Esophagus (tissue), 2 donors: ENCODE measurements at regions not wholly inside any gene's neighbourhood (a gene's known extent, or its start where the extent isn't known, plus 50 kb on each side); places are given as distances from the start of the nearest gene placed in this dataset.

Experiments
- H3K27ac ChIP-seq, 2 donors: one replicate each; pipeline ENCODE4 v1.5.1; 2013; ENCODE audit warnings: low read depth in 2 of 2, mild to moderate bottlenecking in 2 of 2, inconsistent platforms in 1 of 2, low read length in 1 of 2, moderate library complexity in 1 of 2
- H3K27me3 ChIP-seq, 2 donors: one replicate each; pipeline ENCODE4 v1.6.1; 2013; ENCODE audit warnings: low read length in 2 of 2, control low read depth in 1 of 2, mild to moderate bottlenecking in 1 of 2; ENCODE audit not compliant: insufficient read depth in 2 of 2, control insufficient read depth in 1 of 2
- H3K36me3 ChIP-seq, 2 donors: one replicate each; pipeline ENCODE4 v1.6.1; 2013; ENCODE audit warnings: low read length in 1 of 2; ENCODE audit not compliant: control insufficient read depth in 2 of 2, insufficient read depth in 2 of 2
- H3K4me1 ChIP-seq, 2 donors: one replicate each; pipeline ENCODE4 v1.6.1; 2013; ENCODE audit warnings: low read length in 1 of 2; ENCODE audit not compliant: control insufficient read depth in 2 of 2, insufficient read depth in 2 of 2
- H3K4me3 ChIP-seq, 2 donors: one replicate each; pipeline ENCODE4 v1.5.1; 2013; ENCODE audit warnings: low read length in 2 of 2, mild to moderate bottlenecking in 2 of 2, low read depth in 1 of 2, moderate library complexity in 1 of 2
- H3K9me3 ChIP-seq, 2 donors: one replicate each; pipeline ENCODE4 v1.6.1; 2013; ENCODE audit warnings: mild to moderate bottlenecking in 2 of 2, low read depth in 1 of 2, low read length in 1 of 2, moderate library complexity in 1 of 2; ENCODE audit not compliant: control insufficient read depth in 2 of 2, insufficient read depth in 1 of 2
- WGBS, 2 donors: extraction: QIAGEN DNeasy Blood & Tissue Kit; methylation state at CpG; one replicate each; pipeline ENCODE4 v1.1.7; 2013; 5-methylcytosine and 5-hydroxymethylcytosine counted together
- donor health status: healthy with polysubstance abuse.
- donor health status: Bipolar disorder and iron deficiency.

DNA sequence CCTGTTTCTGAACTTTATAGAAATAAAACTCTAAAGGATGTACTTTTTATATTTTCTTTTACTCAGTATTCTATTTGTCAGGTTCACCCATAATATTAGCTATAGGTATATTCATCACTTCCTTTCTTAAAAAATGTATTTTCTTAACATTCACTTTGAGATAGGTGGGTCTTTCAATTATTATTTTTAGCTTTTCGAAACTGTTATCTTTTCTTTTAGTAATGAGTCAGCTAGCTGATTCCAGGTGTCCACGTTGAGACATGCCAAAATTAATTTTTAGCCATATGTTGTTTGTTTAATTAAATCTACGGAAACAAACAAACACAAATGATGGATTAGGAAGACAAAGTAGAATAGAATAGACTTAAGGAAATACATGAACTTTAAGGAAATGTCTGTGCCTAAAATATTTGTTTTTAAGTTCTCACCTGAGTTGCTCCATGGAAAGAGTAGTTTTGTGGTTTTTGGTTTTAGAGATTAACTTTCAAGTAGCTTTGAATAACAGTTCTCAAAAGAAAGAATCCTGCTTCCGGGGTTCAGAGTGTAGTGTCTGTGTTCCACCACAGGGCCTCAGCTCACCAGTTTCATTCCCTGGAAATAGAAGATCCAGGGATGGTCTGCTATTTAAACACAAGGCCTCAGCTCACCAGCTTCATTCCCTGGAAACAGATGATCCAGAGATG lies 435.0 kb downstream of the HAO1 start:
- no peak overlapping the region for H3K4me3 ChIP-seq
- H3K4me1 ChIP-seq: no peaks in the 10 kb centered on the region
- H3K36me3 ChIP-seq: no peaks in the 10 kb centered on the region
- no peak overlapping the region for H3K27ac ChIP-seq
- no peaks in the 10 kb centered on the region for H3K9me3 ChIP-seq
- H3K27me3 ChIP-seq: no peaks in the 10 kb centered on the region
- WGBS, 2 donors: 55 to 60% methylated on average over 4 of the region's 4 CpGs

DNA sequence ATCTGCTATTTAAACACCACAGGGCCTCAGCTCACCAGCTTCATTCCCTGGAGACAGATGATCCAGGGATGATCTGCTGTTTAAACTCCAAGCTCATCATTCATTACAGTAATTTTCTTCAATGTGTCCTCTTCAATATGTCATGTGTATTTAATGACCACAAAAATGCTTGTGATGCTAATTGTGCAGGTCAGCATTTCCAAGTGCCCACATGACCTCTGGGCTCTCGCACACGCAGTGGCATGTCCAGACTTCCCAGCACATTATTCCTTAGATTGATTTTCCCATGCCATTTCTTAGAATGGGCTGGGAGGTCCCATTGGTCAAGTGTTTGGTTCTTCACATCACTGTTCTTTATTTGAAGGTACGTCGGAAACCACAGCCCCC lies 434.4 kb downstream of the HAO1 start:
- Histone ChIP-seq H3K4me1 (no peaks in the 10 kb centered on the region), H3K27ac (no peak overlapping the region), H3K27me3 (no peaks in the 10 kb centered on the region), H3K9me3 (no peaks in the 10 kb centered on the region), H3K36me3 (no peaks in the 10 kb centered on the region), H3K4me3 (no peak overlapping the region)
- WGBS, 2 donors: 92 to 93% methylated on average over 4 of the region's 4 CpGs

DNA sequence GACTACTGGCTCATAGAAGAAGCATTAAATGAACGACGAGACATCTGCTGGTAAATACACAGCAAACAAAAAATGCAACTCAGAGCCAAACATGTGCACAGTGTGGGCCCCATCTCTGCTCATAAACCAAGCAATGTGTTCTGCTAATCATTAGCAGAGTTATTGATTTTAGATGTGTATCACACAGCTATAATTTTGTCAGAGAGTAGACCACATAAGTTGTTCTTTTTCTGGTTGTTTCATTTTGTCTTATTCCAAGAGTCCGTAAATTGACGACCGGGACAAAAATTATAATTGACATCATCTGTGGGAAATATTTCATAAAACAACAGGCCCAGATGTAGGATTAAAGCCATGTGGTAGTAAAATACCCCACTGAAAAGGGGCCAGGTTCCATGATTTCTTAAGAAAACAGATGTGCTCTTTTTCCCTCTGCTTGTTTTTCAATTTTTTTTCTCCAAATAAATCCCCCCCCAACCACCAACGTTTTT lies 423.6 kb downstream of the HAO1 start:
- H3K36me3 ChIP-seq: no peaks in the 10 kb centered on the region
- no peak overlapping the region for H3K27ac ChIP-seq
- H3K27me3 ChIP-seq: no peaks in the 10 kb centered on the region
- no peaks in the 10 kb centered on the region for H3K4me1 ChIP-seq
- 45 to 57% methylated on average over 6 of the region's 6 CpGs for WGBS, 2 donors
- H3K4me3 ChIP-seq: no peak overlapping the region
- no peaks in the 10 kb centered on the region for H3K9me3 ChIP-seq

DNA sequence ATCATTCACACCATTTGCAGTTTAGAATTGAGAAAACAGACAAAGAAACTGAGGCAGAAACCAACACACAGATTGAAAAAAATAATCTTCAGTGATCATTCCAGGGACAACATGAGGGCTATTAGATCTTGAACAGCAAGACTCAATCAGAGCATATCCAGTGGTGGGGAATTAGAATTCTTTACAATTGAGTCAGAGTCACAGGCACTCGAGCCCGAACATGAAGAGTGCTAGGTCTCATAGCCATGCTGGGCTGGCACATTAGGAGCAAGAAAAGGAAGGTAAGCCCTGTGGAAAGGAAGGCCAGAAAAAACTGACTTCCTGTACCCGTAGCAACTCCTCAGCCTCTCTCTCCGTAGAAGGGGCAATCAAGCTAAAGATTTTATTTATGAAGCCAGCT lies 419.9 kb downstream of the HAO1 start:
- Histone ChIP-seq H3K36me3 (no peaks in the 10 kb centered on the region), H3K27ac (no peak overlapping the region), H3K9me3 (no peaks in the 10 kb centered on the region), H3K4me3 (no peak overlapping the region), H3K27me3 (no peaks in the 10 kb centered on the region), H3K4me1 (no peaks in the 10 kb centered on the region)
- WGBS, 2 donors: 73 to 77% methylated on average over 4 of the region's 4 CpGs

DNA sequence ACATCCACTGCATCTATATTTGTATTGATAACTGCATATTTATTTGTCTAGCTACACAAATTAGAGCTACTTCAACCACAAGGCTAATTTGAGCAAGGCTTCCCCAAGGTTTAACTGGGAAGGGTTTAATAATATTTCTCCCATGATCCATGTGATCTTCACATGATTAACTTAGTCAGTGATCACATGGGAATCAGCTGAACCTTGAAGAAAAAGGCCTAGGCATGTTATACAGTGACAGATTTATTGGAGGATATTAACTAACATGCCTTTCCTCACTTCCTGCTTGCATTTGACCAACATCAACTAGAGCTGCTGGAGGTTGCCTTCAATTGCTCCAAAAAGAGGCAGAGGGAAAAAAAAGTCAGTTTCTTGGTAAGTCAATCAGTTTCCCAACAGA lies 417.0 kb downstream of the HAO1 start:
- Histone ChIP-seq H3K27me3 (no peaks in the 10 kb centered on the region), H3K4me1 (no peaks in the 10 kb centered on the region), H3K9me3 (no peaks in the 10 kb centered on the region), H3K36me3 (no peaks in the 10 kb centered on the region), H3K4me3 (no peak overlapping the region), H3K27ac (no peak overlapping the region)

DNA sequence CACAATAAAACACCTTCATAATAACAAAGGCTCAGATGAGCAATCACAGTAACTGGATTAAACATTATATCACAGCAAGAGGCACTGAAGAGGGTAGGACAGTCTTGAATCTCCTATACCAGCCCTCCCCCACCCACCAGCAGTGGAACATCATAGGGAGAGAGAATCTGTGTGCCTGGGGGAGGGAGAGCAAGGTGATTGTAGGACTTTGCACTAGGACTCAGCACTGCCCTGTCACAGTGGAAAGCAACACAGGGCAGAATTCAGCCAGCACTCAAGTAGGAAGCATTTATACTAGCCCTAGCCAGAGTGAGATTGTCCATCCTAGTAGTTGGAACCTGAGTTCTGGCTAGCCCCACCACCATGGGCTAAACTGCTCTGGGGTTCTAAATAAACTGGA lies 400.2 kb downstream of the HAO1 start:
- H3K36me3 ChIP-seq: no peaks in the 10 kb centered on the region
- no peaks in the 10 kb centered on the region for H3K4me1 ChIP-seq
- no peak overlapping the region for H3K4me3 ChIP-seq
- H3K27ac ChIP-seq: no peak overlapping the region
- H3K9me3 ChIP-seq: no peaks in the 10 kb centered on the region
- no peaks in the 10 kb centered on the region for H3K27me3 ChIP-seq

DNA sequence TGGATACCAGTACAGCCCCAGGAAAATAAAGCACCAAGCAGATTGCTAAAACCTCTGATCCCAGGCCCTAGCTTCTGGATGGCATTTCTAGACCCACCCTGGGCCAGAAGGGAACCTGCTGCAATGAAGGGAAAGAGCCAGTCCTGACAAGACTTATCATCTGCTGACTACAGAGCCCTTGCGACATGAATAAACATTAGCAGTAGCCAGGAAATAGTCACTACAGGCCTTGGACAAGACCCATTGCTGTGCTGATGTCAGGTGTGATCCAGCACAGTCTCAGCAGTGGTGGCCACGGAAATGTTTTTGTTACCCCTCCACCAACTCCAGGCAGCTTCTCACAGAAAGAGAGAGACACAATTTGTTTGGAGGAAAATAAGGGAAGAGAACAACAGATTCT lies 399.3 kb downstream of the HAO1 start:
- WGBS, 2 donors: 64 to 71% methylated on average over 2 of the region's 2 CpGs
- no peaks in the 10 kb centered on the region for H3K4me1 ChIP-seq
- H3K4me3 ChIP-seq: no peak overlapping the region
- H3K36me3 ChIP-seq: no peaks in the 10 kb centered on the region
- no peaks in the 10 kb centered on the region for H3K9me3 ChIP-seq
- H3K27ac ChIP-seq: no peak overlapping the region
- no peaks in the 10 kb centered on the region for H3K27me3 ChIP-seq

DNA sequence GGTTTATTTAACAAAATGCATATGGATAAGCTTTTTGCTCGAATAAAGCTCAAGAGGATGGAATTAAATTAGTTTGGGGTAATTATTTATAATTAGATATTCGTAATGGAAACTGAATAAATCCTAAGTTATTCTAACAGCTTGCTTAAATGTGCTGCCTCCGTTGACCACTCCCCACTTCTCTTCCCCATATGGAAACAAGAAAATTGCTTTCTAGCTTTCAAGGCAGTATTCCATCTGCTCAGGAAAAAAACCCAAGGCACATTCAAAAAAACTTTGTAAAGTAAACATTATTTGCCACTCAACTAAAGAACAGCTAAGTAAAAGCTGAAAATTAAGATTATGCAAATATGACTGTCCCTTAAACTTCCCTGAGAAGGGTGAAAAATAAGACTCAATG lies 369.2 kb downstream of the HAO1 start:
- H3K4me1 ChIP-seq: no peaks in the 10 kb centered on the region
- 55 to 70% methylated on average over 3 of the region's 3 CpGs for WGBS, 2 donors

DNA sequence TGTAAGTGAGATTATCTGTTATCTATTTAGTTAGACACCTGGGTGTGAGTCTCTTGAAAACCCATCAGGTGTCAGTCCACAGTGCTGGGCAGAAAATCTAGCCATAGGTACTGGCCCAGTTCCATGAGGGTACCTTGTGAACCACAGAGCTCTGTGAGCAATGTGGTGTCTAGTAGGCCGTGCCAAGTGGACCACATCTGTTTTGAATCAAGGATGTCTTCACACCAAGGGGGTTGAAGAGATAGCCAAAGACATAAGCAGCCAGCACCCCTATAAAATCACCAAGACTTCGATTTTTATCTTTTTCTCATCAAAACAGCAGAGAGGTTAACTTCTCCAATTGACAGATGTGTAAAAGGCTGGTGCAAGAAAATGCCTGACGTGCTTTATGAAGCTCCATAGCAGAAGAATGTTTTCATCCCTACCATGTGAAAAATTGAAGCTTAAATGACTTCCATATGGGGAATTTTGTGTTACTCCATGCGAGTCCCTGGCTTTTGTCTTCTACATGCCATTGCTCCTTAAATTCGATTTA lies 368.7 kb downstream of the HAO1 start:
- WGBS, 2 donors: 71% methylated on average over 5 of the region's 5 CpGs

More for the DNA sequence above, 369.2 kb downstream of the HAO1 start:
- Histone ChIP-seq H3K4me3 (no peak overlapping the region), H3K27me3 (no peaks in the 10 kb centered on the region), H3K9me3 (no peaks in the 10 kb centered on the region), H3K36me3 (no peaks in the 10 kb centered on the region), H3K27ac (no peak overlapping the region)

DNA sequence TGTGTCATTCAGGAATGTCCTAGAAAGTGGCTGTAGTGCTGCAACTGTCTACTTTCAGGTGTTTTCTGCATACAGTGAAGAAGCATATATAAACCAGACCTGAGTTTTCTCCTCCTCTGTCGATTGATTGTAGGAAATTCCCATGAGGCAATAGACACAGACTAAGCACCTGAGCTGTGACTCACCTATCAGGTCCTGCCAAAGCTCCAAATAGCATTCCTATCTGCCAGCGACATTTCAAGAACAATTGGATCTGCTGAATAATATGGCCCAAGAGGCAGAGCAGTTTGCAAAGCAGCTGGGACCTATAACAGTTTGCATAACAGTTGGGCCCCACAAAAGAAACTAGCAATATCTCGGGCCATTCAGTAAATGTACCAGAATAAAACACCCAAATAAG lies 360.4 kb downstream of the HAO1 start:
- no peaks in the 10 kb centered on the region for H3K9me3 ChIP-seq
- H3K27ac ChIP-seq: no peak overlapping the region
- no peaks in the 10 kb centered on the region for H3K4me1 ChIP-seq
- no peaks in the 10 kb centered on the region for H3K27me3 ChIP-seq
- no peaks in the 10 kb centered on the region for H3K36me3 ChIP-seq
- WGBS, 2 donors: 47 to 51% methylated on average over 3 of the region's 3 CpGs
- H3K4me3 ChIP-seq: no peak overlapping the region

More for the DNA sequence above, 368.7 kb downstream of the HAO1 start:
- no peak overlapping the region for H3K4me3 ChIP-seq
- H3K4me1 ChIP-seq: no peaks in the 10 kb centered on the region
- H3K27ac ChIP-seq: no peak overlapping the region
- H3K36me3 ChIP-seq: no peaks in the 10 kb centered on the region
- no peaks in the 10 kb centered on the region for H3K27me3 ChIP-seq
- no peaks in the 10 kb centered on the region for H3K9me3 ChIP-seq
